ENCODE measurements at regions not wholly inside any gene's neighbourhood (a gene's known extent, or its start where the extent isn't known, plus 50 kb on each side); places are given as distances from the start of the nearest gene placed in this dataset.

GRCh38 chr12:60180298-60180697 is 584.5 kb downstream of the SLC16A7 start (continued):
- no peak for TF ChIP-seq CHD7 (IDR thresholded peaks at IDR 0.05; ENCODE audit: insufficient replicate concordance, low read length)
